ENCODE measurements at regions not wholly inside any gene's neighbourhood (a gene's known extent, or its start where the extent isn't known, plus 50 kb on each side); places are given as distances from the start of the nearest gene placed in this dataset.

DNA sequence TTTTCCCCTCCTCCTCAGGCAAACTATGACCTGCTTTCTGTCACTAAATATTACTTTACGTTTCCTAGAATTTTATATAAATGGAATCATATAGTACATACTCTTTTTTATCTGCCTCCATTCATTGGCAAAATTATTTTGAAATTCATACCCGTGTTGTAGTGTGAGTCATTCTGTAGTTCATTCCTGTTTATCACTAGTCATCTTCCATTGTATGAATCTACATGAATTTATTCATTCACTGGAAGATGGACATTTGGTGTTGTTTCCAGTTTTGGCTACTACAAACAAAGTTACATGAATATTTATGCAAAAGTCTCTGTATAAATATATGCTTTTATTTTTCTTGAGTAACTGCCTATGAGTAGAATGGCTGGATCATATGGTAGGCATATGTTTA is 60.7 kb upstream of the OPCML start:
- no peak overlapping the region for H3K4me3 ChIP-seq (ENCODE audit: low read length in 2 of 2)
- H3K9me3 ChIP-seq (ENCODE audit: control insufficient read depth in 2 of 2, insufficient read depth in 1 of 2, low read length in 1 of 2) = no peaks in the 10 kb centered on the region
- H3K36me3 ChIP-seq (ENCODE audit: control insufficient read depth in 2 of 2, insufficient read depth in 2 of 2, low read length in 1 of 2) = no peaks in the 10 kb centered on the region
- H3K27ac ChIP-seq (ENCODE audit: low read depth in 1 of 2, low read length in 1 of 2) = no peak overlapping the region
- 94% methylated on average over 2 of the region's 2 CpGs for WGBS
- H3K27me3 ChIP-seq (ENCODE audit: control insufficient read depth in 2 of 2, insufficient read depth in 1 of 2, low read length in 1 of 2) = no peaks in the 10 kb centered on the region
- no peaks in the 10 kb centered on the region for H3K4me1 ChIP-seq (ENCODE audit: control insufficient read depth in 2 of 2, insufficient read depth in 2 of 2, low read length in 2 of 2)
- DNase-seq (ENCODE audit: low read depth in 6 of 9, low spot score in 9 of 9) = no peak

DNA sequence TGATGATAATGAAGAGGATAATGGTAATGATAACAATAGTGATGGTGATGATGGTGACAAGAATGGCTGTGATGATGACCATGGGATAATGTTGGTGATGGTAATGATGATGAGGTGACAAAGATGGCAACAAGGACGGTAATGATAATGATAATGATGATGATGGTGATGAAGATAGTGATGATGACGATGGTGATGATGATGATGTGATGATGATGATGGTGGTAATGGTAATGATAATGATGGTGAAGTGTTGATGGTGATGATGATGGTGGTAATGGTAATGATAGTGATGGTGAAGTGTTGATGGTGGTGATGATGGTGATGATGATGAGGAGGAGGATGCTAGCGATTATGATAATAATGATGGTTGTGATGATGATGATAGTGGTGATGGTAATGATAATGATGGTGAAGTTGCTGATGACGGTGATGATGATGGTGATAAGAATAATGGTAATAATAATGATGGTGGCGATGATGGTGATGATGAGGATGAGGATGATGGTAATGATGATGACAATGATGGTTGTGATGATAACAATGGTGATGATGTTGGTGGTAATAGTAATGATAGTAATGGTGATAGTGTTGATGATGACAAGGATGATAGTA is 54.7 kb upstream of the OPCML start:
- WGBS = 98% methylated on average over 5 of the region's 5 CpGs
- no peak for DNase-seq (ENCODE audit: low read depth in 6 of 9, low spot score in 9 of 9)
- Histone ChIP-seq H3K27me3 (ENCODE audit: control insufficient read depth in 2 of 2, insufficient read depth in 1 of 2, low read length in 1 of 2) (no peaks in the 10 kb centered on the region), H3K4me1 (ENCODE audit: control insufficient read depth in 2 of 2, insufficient read depth in 2 of 2, low read length in 2 of 2) (no peaks in the 10 kb centered on the region), H3K27ac (ENCODE audit: low read depth in 1 of 2, low read length in 1 of 2) (no peak overlapping the region), H3K36me3 (ENCODE audit: control insufficient read depth in 2 of 2, insufficient read depth in 2 of 2, low read length in 1 of 2) (no peaks in the 10 kb centered on the region), H3K4me3 (ENCODE audit: low read length in 2 of 2) (no peak overlapping the region), H3K9me3 (ENCODE audit: control insufficient read depth in 2 of 2, insufficient read depth in 1 of 2, low read length in 1 of 2) (no peaks in the 10 kb centered on the region)

DNA sequence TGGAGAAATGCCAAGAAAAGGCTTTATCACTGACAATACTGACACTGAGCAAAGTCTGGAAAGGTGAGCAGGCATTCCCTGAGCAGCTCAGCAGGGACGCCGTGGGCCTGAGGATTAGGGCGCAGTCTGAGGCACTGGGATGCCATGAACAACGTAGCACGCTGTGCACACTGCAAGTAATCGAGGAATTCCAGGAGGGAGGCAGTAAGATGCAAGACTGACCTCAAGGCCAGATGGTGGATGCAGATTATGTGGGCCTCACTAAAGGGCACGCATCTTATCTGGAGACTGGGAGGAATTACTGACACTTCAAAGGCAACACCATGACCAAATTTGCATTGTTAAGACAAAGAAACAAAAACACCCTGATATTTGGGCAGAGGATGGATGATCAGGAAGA is 50.4 kb upstream of the OPCML start:
- Histone ChIP-seq H3K4me1 (ENCODE audit: control insufficient read depth in 2 of 2, insufficient read depth in 2 of 2, low read length in 2 of 2) (no peaks in the 10 kb centered on the region), H3K27ac (ENCODE audit: low read depth in 1 of 2, low read length in 1 of 2) (no peak overlapping the region), H3K36me3 (ENCODE audit: control insufficient read depth in 2 of 2, insufficient read depth in 2 of 2, low read length in 1 of 2) (no peaks in the 10 kb centered on the region), H3K4me3 (ENCODE audit: low read length in 2 of 2) (no peak overlapping the region), H3K9me3 (ENCODE audit: control insufficient read depth in 2 of 2, insufficient read depth in 1 of 2, low read length in 1 of 2) (no peaks in the 10 kb centered on the region), H3K27me3 (ENCODE audit: control insufficient read depth in 2 of 2, insufficient read depth in 1 of 2, low read length in 1 of 2) (no peaks in the 10 kb centered on the region)
- WGBS = 74% methylated on average over 7 of the region's 7 CpGs
- no peak for DNase-seq (ENCODE audit: low read depth in 6 of 9, low spot score in 9 of 9)

DNA sequence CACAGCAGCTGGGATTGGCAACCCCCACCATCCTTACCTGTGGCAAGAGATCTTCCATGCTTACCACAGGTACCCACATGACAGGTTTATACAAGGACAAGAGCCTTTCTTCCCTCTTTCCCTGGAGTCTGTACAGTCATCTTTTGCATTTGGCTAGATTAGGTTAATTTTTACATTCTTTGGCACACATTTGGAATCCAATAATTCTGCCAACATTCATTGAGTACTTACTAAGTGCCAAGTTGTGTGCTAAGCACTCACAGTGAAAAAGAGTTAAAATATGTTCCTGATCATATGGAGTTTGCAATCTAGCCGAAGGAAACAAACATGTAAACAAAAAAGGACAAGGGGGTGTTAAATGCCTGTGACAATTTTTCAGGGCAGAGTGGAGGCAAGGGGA is 50.0 kb upstream of the OPCML start:
- no peaks in the 10 kb centered on the region for H3K36me3 ChIP-seq (ENCODE audit: control insufficient read depth in 2 of 2, insufficient read depth in 2 of 2, low read length in 1 of 2)
- no peak overlapping the region for H3K4me3 ChIP-seq (ENCODE audit: low read length in 2 of 2)
- no peaks in the 10 kb centered on the region for H3K27me3 ChIP-seq (ENCODE audit: control insufficient read depth in 2 of 2, insufficient read depth in 1 of 2, low read length in 1 of 2)
- H3K4me1 ChIP-seq (ENCODE audit: control insufficient read depth in 2 of 2, insufficient read depth in 2 of 2, low read length in 2 of 2) = no peaks in the 10 kb centered on the region
- H3K9me3 ChIP-seq (ENCODE audit: control insufficient read depth in 2 of 2, insufficient read depth in 1 of 2, low read length in 1 of 2) = no peaks in the 10 kb centered on the region
- 82% methylated on average over 1 of the region's 1 CpG for WGBS
- no peak for DNase-seq (ENCODE audit: low read depth in 6 of 9, low spot score in 9 of 9)
- no peak overlapping the region for H3K27ac ChIP-seq (ENCODE audit: low read depth in 1 of 2, low read length in 1 of 2)
